Panc1 (cell line): ENCODE measurements at regions not wholly inside any gene's neighbourhood (a gene's known extent, or its start where the extent isn't known, plus 50 kb on each side); places are given as distances from the start of the nearest gene placed in this dataset.

Experiments used
- ATAC-seq: fragments of 200-7000 bp; cut with Tn5 transposase; 2 replicates; pipeline ENCODE4 v1.9.1; 2020; ENCODE audit warnings: mild to moderate bottlenecking, moderate library complexity
- BruUV-seq: library from RNA; stranded (reverse); fragments of 400-500 nt; replicated peaks from 2 replicates; lab custom pipeline; 2021; lab: Mats Ljungman, UMichigan
- CTCF ChIA-PET: fragments of 300-600 bp; sonication (Branson Sonifier 250); formaldehyde crosslinking; loops from one replicate; lab custom pipeline; 2022; ENCODE audit warnings: antibody characterized with exemption; lab: Charles Lee
- POLR2A ChIA-PET: fragments of 300-600 bp; sonication (Branson Sonifier 250); formaldehyde crosslinking; loops from one replicate; lab custom pipeline; 2022; ENCODE audit warnings: antibody characterized with exemption; lab: Charles Lee
- DNase-seq: peaks from one replicate; pipeline ENCODE4 v3.0.0-alpha.2; 2010; ENCODE audit warnings: low read depth, low spot score
- H3K27ac ChIP-seq: 2 replicates; pipeline ENCODE4 v1.5.1; 2011; ENCODE audit warnings: mild to moderate bottlenecking, low read length, inconsistent platforms
- H3K27me3 ChIP-seq: fragments of 200-500 bp; sonication (Bioruptor generic); 2 replicates; pipeline ENCODE4 v1.6.0; 2014; ENCODE audit warnings: low read length, inconsistent platforms; ENCODE audit not compliant: control insufficient read depth, insufficient read depth
- H3K36me3 ChIP-seq: fragments of 200-500 bp; sonication (Bioruptor generic); 2 replicates; pipeline ENCODE4 v1.5.1; 2014; ENCODE audit warnings: inconsistent platforms, mild to moderate bottlenecking, low read length, moderate library complexity; ENCODE audit not compliant: control insufficient read depth, insufficient read depth
- H3K4me1 ChIP-seq: 2 replicates; pipeline ENCODE4 v1.5.1; 2011; ENCODE audit warnings: inconsistent platforms, mild to moderate bottlenecking, low read length, moderate library complexity; ENCODE audit not compliant: control insufficient read depth, insufficient read depth
- H3K4me3 ChIP-seq, 2 experiments: 2 replicates each; pipeline ENCODE4 v1.5.1; 2011 to 2012; ENCODE audit warnings: low read depth in 2 of 2, low read length in 2 of 2, mild to moderate bottlenecking in 2 of 2, inconsistent platforms in 1 of 2, moderate library complexity in 1 of 2
- H3K9me3 ChIP-seq: fragments of 200-500 bp; sonication (Bioruptor generic); 2 replicates; pipeline ENCODE4 v1.5.1; 2014; ENCODE audit warnings: low read depth, mild to moderate bottlenecking, inconsistent platforms, low read length, moderate library complexity; ENCODE audit not compliant: control insufficient read depth, insufficient read depth
- CTCF ChIP-seq: fragments of 450-650 bp; IDR thresholded peaks from 2 replicates; pipeline ENCODE4 v1.5.1; 2017; ENCODE audit warnings: mild to moderate bottlenecking
- POLR2AphosphoS5 ChIP-seq: IDR thresholded peaks from 2 replicates; pipeline ENCODE4 v1.6.1; 2012; ENCODE audit warnings: mild to moderate bottlenecking, low read depth, low read length, moderate library complexity
- REST ChIP-seq, 2 experiments: IDR thresholded peaks; 2 replicates each; pipeline ENCODE4 v1.6.1; 2011 to 2012; ENCODE audit warnings: low read depth in 2 of 2, control low read depth in 1 of 2, low read length in 1 of 2, mild to moderate bottlenecking in 1 of 2, moderate library complexity in 1 of 2; ENCODE audit not compliant: insufficient read depth in 1 of 2
- SIN3A ChIP-seq: IDR thresholded peaks from 2 replicates; pipeline ENCODE4 v1.6.1; 2012; ENCODE audit warnings: low read depth, mild to moderate bottlenecking, low read length, moderate library complexity, borderline replicate concordance; ENCODE audit not compliant: insufficient read depth
- TCF7L2 ChIP-seq: IDR thresholded peaks from 2 replicates; pipeline ENCODE4 v1.6.1; 2011; ENCODE audit warnings: mild to moderate bottlenecking, low read depth, low read length, inconsistent platforms
- in situ Hi-C: cut with HindIII; loops from 2 replicates; pipeline ENCODE4 v1.10.0; 2016; ENCODE audit warnings: low sequenced_read_pairs, low pct_unique_long_range_greater_than_20kb
- intact Hi-C: fragments of 100-400 bp; cut with micrococcal nuclease; formaldehyde crosslinking; loops from one replicate; pipeline ENCODE4 v1.10.0; 2022; ENCODE audit not compliant: unreplicated experiment

GRCh38 chr13:31452525-31452924, 252.8 kb downstream of the B3GLCT start:
- in situ Hi-C loops (no loop called here), intact Hi-C loops (no loop called here)
- no TSS peak for BruUV-seq

GRCh38 chr13:31455581-31455980, 255.8 kb downstream of the B3GLCT start:
- no TSS peak for BruUV-seq
- Histone ChIP-seq H3K36me3 (no peaks in the 10 kb centered on the region), H3K9me3 (no peaks in the 10 kb centered on the region), H3K27me3 (no peaks in the 10 kb centered on the region), H3K27ac (no peak overlapping the region), H3K4me3 (no peak overlapping the region), H3K4me1 (no peaks in the 10 kb centered on the region)
- in situ Hi-C loops, result no loop called here
- ATAC-seq, result no peak
- CTCF ChIA-PET, result no interaction called here
- intact Hi-C loops, result no loop called here
- no peak for DNase-seq
- POLR2A ChIA-PET, result no interaction called here
- TF ChIP-seq REST (IDR thresholded peaks at IDR 0.05; ENCODE audit: insufficient read depth in 1 of 2, low read depth in 2 of 2, low read length in 1 of 2) (no peak), POLR2AphosphoS5 (no peak), SIN3A (no peak), TCF7L2 (no peak), CTCF (no peak)

More at GRCh38 chr13:31452525-31452924, 252.8 kb downstream of the B3GLCT start:
- DNase-seq, result no peak
- H3K27ac ChIP-seq, result no peak overlapping the region
- TF ChIP-seq REST (IDR thresholded peaks at IDR 0.05; ENCODE audit: insufficient read depth in 1 of 2, low read depth in 2 of 2, low read length in 1 of 2) (no peak), TCF7L2 (no peak), SIN3A (no peak), POLR2AphosphoS5 (no peak), CTCF (no peak)
- no peak overlapping the region for H3K4me3 ChIP-seq
- H3K9me3 ChIP-seq, result no peaks in the 10 kb centered on the region
- POLR2A ChIA-PET, result no interaction called here
- ATAC-seq, result no peak
- CTCF ChIA-PET, result no interaction called here
- H3K4me1 ChIP-seq, result no peaks in the 10 kb centered on the region
- H3K27me3 ChIP-seq, result no peaks in the 10 kb centered on the region
- H3K36me3 ChIP-seq, result no peaks in the 10 kb centered on the region
